ENCODE measurements at regions not wholly inside any gene's neighbourhood (a gene's known extent, or its start where the extent isn't known, plus 50 kb on each side); places are given as distances from the start of the nearest gene placed in this dataset.
A peak's percentile ranks its signal among the peaks of the same experiment; 100 is the strongest.

DNA sequence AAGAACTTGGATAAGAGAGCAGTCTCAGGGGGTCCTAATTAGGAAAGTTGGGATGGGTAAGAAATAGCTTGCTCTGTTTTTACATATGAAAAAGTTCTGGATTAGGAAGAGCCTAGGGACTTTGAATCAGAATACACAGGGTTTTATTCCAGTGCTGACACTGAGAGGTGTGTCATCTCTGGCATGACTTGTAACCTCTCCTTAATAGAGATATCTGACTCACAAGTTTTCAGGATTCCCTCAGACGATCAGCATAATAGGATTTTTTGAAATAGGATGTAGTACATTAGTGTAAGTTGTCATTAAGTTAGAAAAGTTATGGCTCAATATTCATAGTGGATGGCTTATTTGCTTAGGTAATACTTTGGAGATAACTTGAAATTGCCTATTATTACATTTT lies 555.2 kb upstream of the MIR17HG start:
- no peak overlapping the region for H3K4me3 ChIP-seq
- no peak for DNase-seq
- no peak for TF ChIP-seq CTCF (IDR thresholded peaks at IDR 0.05)
- no peaks in the 10 kb centered on the region for H3K27me3 ChIP-seq
- 62 to 78% methylated on average over 1 of the region's 1 CpG for WGBS, 2 donors
- intact Hi-C loops (cut with DNase I), result no loop called here
- no peak for ATAC-seq
- no peaks in the 10 kb centered on the region for H3K9me3 ChIP-seq
- no peak overlapping the region for H3K27ac ChIP-seq
- H3K4me1 ChIP-seq, result no peaks in the 10 kb centered on the region
- no peaks in the 10 kb centered on the region for H3K36me3 ChIP-seq
- FAIRE-seq, result no peak

- intact Hi-C loops (cut with DNase I), result no loop called here
- H3K27me3 ChIP-seq, result no peaks in the 10 kb centered on the region
- no peak overlapping the region for H3K27ac ChIP-seq
- ATAC-seq (no peak), FAIRE-seq (no peak), DNase-seq (no peak)
- H3K9me3 ChIP-seq, result no peaks in the 10 kb centered on the region
- TF ChIP-seq CTCF (IDR thresholded peaks at IDR 0.05), result no peak
- 70 to 87% methylated on average over 3 of the region's 3 CpGs for WGBS, 2 donors
- H3K4me1 ChIP-seq, result no peaks in the 10 kb centered on the region
- H3K36me3 ChIP-seq, result no peaks in the 10 kb centered on the region
- no peak overlapping the region for H3K4me3 ChIP-seq
These were observed 554.1 kb upstream of the MIR17HG start for GRCh38 chr13:90793261-90793820.

- Histone ChIP-seq H3K4me1 (no peaks in the 10 kb centered on the region), H3K9me3 (no peaks in the 10 kb centered on the region), H3K27ac (no peak overlapping the region), H3K36me3 (no peaks in the 10 kb centered on the region), H3K4me3 (no peak overlapping the region), H3K27me3 (no peaks in the 10 kb centered on the region)
- no peak for ATAC-seq
- TF ChIP-seq CTCF (IDR thresholded peaks at IDR 0.05), result no peak
- intact Hi-C loops (cut with DNase I), result no loop called here
- no peak for DNase-seq
- FAIRE-seq, result no peak
- WGBS, 2 donors, result 78 to 95% methylated on average over 4 of the region's 4 CpGs
These were observed 551.0 kb upstream of the MIR17HG start for GRCh38 chr13:90796474-90796873.

- no peak overlapping the region for H3K4me3 ChIP-seq
- no peak for TF ChIP-seq CTCF (IDR thresholded peaks at IDR 0.05)
- no peaks in the 10 kb centered on the region for H3K36me3 ChIP-seq
- no peaks in the 10 kb centered on the region for H3K27me3 ChIP-seq
- H3K9me3 ChIP-seq, result no peaks in the 10 kb centered on the region
- ATAC-seq (no peak), DNase-seq (no peak), FAIRE-seq (no peak)
- intact Hi-C loops (cut with DNase I), result no loop called here
- no peaks in the 10 kb centered on the region for H3K4me1 ChIP-seq
- 74 to 81% methylated on average over 2 of the region's 2 CpGs for WGBS, 2 donors
- H3K27ac ChIP-seq, result no peak overlapping the region
These were observed 550.2 kb upstream of the MIR17HG start for GRCh38 chr13:90797335-90797734.

DNA sequence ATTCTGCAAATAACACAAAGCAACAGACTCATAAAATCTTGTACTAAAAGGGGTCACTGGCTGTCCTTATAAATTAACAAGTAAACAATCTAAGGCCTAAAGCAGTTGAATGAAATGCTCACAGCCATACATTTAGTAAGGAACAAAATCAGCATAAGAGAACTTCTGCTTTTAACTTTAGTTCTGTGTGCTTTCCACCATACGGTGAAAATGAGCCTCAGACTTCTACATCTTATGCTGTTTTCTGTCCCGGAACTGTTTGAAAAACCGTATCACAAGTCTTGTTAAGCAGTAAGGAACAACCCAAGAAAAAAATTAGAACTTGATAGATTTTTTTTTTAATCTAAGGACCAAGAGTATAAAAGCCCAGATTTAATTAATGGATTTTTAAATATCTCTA lies 549.1 kb upstream of the MIR17HG start:
- Histone ChIP-seq H3K4me3 (no peak overlapping the region), H3K27me3 (no peaks in the 10 kb centered on the region), H3K36me3 (no peaks in the 10 kb centered on the region), H3K4me1 (no peaks in the 10 kb centered on the region), H3K9me3 (no peaks in the 10 kb centered on the region), H3K27ac (peak overlapping the region in 1 of 4 donors; percentile 2)
- FAIRE-seq (no peak), ATAC-seq (peak in 1 of 4 donors; percentile 21), DNase-seq (no peak)
- intact Hi-C loops (cut with DNase I), result no loop called here
- whole genome bisulfite sequencing, 2 donors, result 83% methylated on average over 3 of the region's 3 CpGs
- TF ChIP-seq CTCF (IDR thresholded peaks at IDR 0.05), result no peak
